ENCODE measurements at regions not wholly inside any gene's neighbourhood (a gene's known extent, or its start where the extent isn't known, plus 50 kb on each side); places are given as distances from the start of the nearest gene placed in this dataset.

GRCh38 chr13:73603646-73604045 lies 530.6 kb downstream of the KLF12 start:
- no peak for DNase-seq

- DNase-seq: no peak
Measured at GRCh38 chr13:73602295-73602694, 531.9 kb downstream of the KLF12 start.

- no peak for DNase-seq
Measured at GRCh38 chr13:73601708-73602107, 532.5 kb downstream of the KLF12 start.

- peak in 1 of 2 donors; percentile 3 for DNase-seq
Measured at GRCh38 chr13:73599232-73600128, 534.7 kb downstream of the KLF12 start.

- DNase-seq: no peak
Measured at GRCh38 chr13:73598020-73598712, 536.0 kb downstream of the KLF12 start.

GRCh38 chr13:73596382-73596781 lies 537.6 kb downstream of the KLF5 start:
- no peak for DNase-seq

GRCh38 chr13:73593199-73593765 lies 534.5 kb downstream of the KLF5 start:
- no peak for DNase-seq

GRCh38 chr13:73591861-73592260 lies 533.1 kb downstream of the KLF5 start:
- no peak for DNase-seq

- no peak for DNase-seq
Measured at GRCh38 chr13:73590795-73591194, 532.0 kb downstream of the KLF5 start.

- DNase-seq: no peak
Measured at GRCh38 chr13:73585236-73585635, 526.4 kb downstream of the KLF5 start.

- no peak for DNase-seq
Measured at GRCh38 chr13:73583331-73583730, 524.5 kb downstream of the KLF5 start.

GRCh38 chr13:73580513-73581267 lies 521.9 kb downstream of the KLF5 start:
- no peak for DNase-seq

GRCh38 chr13:73579574-73580274 lies 520.9 kb downstream of the KLF5 start:
- DNase-seq: no peak

- DNase-seq: no peak
Measured at GRCh38 chr13:73578251-73578875, 519.6 kb downstream of the KLF5 start.

- no peak for DNase-seq
Measured at GRCh38 chr13:73576291-73576690, 517.5 kb downstream of the KLF5 start.

GRCh38 chr13:73572824-73573223 lies 514.0 kb downstream of the KLF5 start:
- DNase-seq: no peak

GRCh38 chr13:73571376-73571775 lies 512.6 kb downstream of the KLF5 start:
- DNase-seq: no peak

GRCh38 chr13:73556902-73557301 lies 498.1 kb downstream of the KLF5 start:
- no peak for DNase-seq

- DNase-seq: no peak
Measured at GRCh38 chr13:73556128-73556527, 497.3 kb downstream of the KLF5 start.

GRCh38 chr13:73551736-73552135 lies 492.9 kb downstream of the KLF5 start:
- DNase-seq: no peak

GRCh38 chr13:73549717-73550116 lies 490.9 kb downstream of the KLF5 start:
- DNase-seq: no peak

GRCh38 chr13:73548449-73548848 lies 489.6 kb downstream of the KLF5 start:
- DNase-seq: no peak
